H1 (cell line): ENCODE measurements at regions not wholly inside any gene's neighbourhood (a gene's known extent, or its start where the extent isn't known, plus 50 kb on each side); places are given as distances from the start of the nearest gene placed in this dataset.

Source experiments
- CTCF ChIA-PET: fragments of 300-600 bp; sonication (Branson Sonifier 250); formaldehyde crosslinking; loops from one replicate; lab custom pipeline; 2021; ENCODE audit not compliant: partially characterized antibody; lab: Charles Lee
- POLR2A ChIA-PET: fragments of 300-600 bp; sonication (Branson Sonifier 250); formaldehyde crosslinking; loops from one replicate; lab custom pipeline; 2021; ENCODE audit warnings: inconsistent platforms; ENCODE audit not compliant: partially characterized antibody; lab: Charles Lee
- DNase-seq, 2 experiments: peaks; one replicate each; pipeline versions ENCODE4 v3.0.0 to v3.0.0-alpha.2; 2010 to 2022; ENCODE audit warnings: low spot score in 2 of 2, low read depth in 1 of 2, mixed read lengths in 1 of 2
- FAIRE-seq: peaks from 2 replicates; lab custom pipeline; 2011; peaks lifted over from hg19 to GRCh38; lab: Jason Lieb, UNC
- H2AFZ ChIP-seq: 2 replicates; pipeline ENCODE4 v1.8.1; 2012; ENCODE audit warnings: low read length, inconsistent platforms
- H2AK5ac ChIP-seq: 2 replicates; pipeline ENCODE4 v1.6.1; 2013; ENCODE audit warnings: low read depth, low read length
- H2BK120ac ChIP-seq: replicated peaks from 2 replicates; pipeline ENCODE3; 2013; ENCODE audit warnings: low read depth, low read length, inconsistent platforms
- H2BK12ac ChIP-seq: 2 replicates; pipeline ENCODE4 v1.6.1; 2013; ENCODE audit warnings: low read depth, low read length
- H2BK15ac ChIP-seq: 2 replicates; pipeline ENCODE4 v1.6.1; 2013; ENCODE audit warnings: low read length
- H2BK20ac ChIP-seq: 2 replicates; pipeline ENCODE4 v1.6.1; 2013; ENCODE audit warnings: low read length
- H2BK5ac ChIP-seq: 2 replicates; pipeline ENCODE4 v1.6.1; 2013; ENCODE audit warnings: low read depth, low read length
- H3K14ac ChIP-seq: 2 replicates; pipeline ENCODE4 v1.6.1; 2013; ENCODE audit warnings: inconsistent platforms; ENCODE audit not compliant: insufficient read length
- H3K18ac ChIP-seq: 2 replicates; pipeline ENCODE4 v1.6.1; 2013; ENCODE audit warnings: low read length; ENCODE audit errors: extremely low read depth
- H3K23ac ChIP-seq: 2 replicates; pipeline ENCODE4 v1.6.1; 2013; ENCODE audit warnings: inconsistent platforms; ENCODE audit not compliant: insufficient read length
- H3K23me2 ChIP-seq: 2 replicates; pipeline ENCODE4 v1.6.1; 2013; ENCODE audit warnings: low read depth, low read length
- H3K27ac ChIP-seq: 2 replicates; pipeline ENCODE4 v1.6.1; 2011; ENCODE audit warnings: low read depth, low read length, inconsistent platforms
- H3K27me3 ChIP-seq, 4 experiments: replicated peaks in 1 of 4; 1 replicate in 1 of 4; 2 replicates in 3 of 4; pipeline versions ENCODE4 v1.6.1 to v1.8.1; 2011 to 2013; ENCODE audit warnings: low read length in 3 of 4, mild to moderate bottlenecking in 3 of 4, inconsistent platforms in 2 of 4, mixed read lengths in 2 of 4, moderate library complexity in 1 of 4; ENCODE audit not compliant: control insufficient read depth in 3 of 4, insufficient read depth in 3 of 4; ENCODE audit errors: extremely low read depth in 1 of 4
- H3K36me3 ChIP-seq, 4 experiments: 2 replicates each; pipeline versions ENCODE4 v1.6.1 to v1.8.1; 2011 to 2013; ENCODE audit warnings: mild to moderate bottlenecking in 4 of 4, low read length in 3 of 4, moderate library complexity in 2 of 4, control low read depth in 1 of 4, inconsistent platforms in 1 of 4; ENCODE audit not compliant: insufficient read depth in 4 of 4, control insufficient read depth in 2 of 4
- H3K4ac ChIP-seq: replicated peaks from 2 replicates; pipeline ENCODE3; 2013; ENCODE audit warnings: low read length, low read depth, mixed read lengths, inconsistent platforms; ENCODE audit not compliant: insufficient read length
- H3K4me1 ChIP-seq, 4 experiments: replicated peaks in 1 of 4; 1 replicate in 1 of 4; 2 replicates in 3 of 4; pipeline versions ENCODE4 v1.6.1 to v1.8.1; 2011 to 2013; ENCODE audit warnings: low read length in 3 of 4, inconsistent platforms in 2 of 4, mixed read lengths in 1 of 4; ENCODE audit not compliant: insufficient read depth in 4 of 4, control insufficient read depth in 3 of 4
- H3K4me2 ChIP-seq, 2 experiments: 2 replicates each; pipeline versions ENCODE4 v1.6.1 to v1.8.1; 2011 to 2013; ENCODE audit warnings: low read depth in 2 of 2, low read length in 2 of 2, control low read depth in 1 of 2, inconsistent platforms in 1 of 2, mild to moderate bottlenecking in 1 of 2; ENCODE audit not compliant: insufficient read depth in 1 of 2
- H3K4me3 ChIP-seq, 4 experiments: fragments of 200-600, 300-600 bp in 1 of 4; sonication (generic), shearing (Covaris generic), sonication (Bioruptor Twin) in 1 of 4; 2 replicates each; pipeline versions ENCODE4 v1.5.1 to v1.8.1; 2011 to 2016; ENCODE audit warnings: low read length in 4 of 4, low read depth in 3 of 4, control low read depth in 2 of 4, inconsistent platforms in 2 of 4, mild to moderate bottlenecking in 2 of 4, mixed read lengths in 1 of 4, moderate library complexity in 1 of 4; ENCODE audit not compliant: insufficient read depth in 2 of 4; ENCODE audit errors: extremely low read depth in 1 of 4
- H3K56ac ChIP-seq: replicated peaks from 2 replicates; pipeline ENCODE3; 2013; ENCODE audit warnings: low read depth, mild to moderate bottlenecking, mixed read lengths, low read length, inconsistent platforms; ENCODE audit not compliant: insufficient read length
- H3K79me1 ChIP-seq: 2 replicates; pipeline ENCODE4 v1.6.1; 2013; ENCODE audit warnings: low read depth, low read length, control low read depth
- H3K79me2 ChIP-seq, 2 experiments: 2 replicates each; pipeline versions ENCODE4 v1.6.1 to v1.8.1; 2012 to 2013; ENCODE audit warnings: low read length in 2 of 2, mild to moderate bottlenecking in 2 of 2, inconsistent platforms in 1 of 2; ENCODE audit not compliant: insufficient read depth in 2 of 2, control insufficient read depth in 1 of 2
- H3K9ac ChIP-seq, 4 experiments: replicated peaks in 1 of 4; 1 replicate in 1 of 4; 2 replicates in 3 of 4; pipeline versions ENCODE4 v1.6.1 to v1.8.1; 2011 to 2013; ENCODE audit warnings: low read depth in 3 of 4, low read length in 3 of 4, control low read depth in 2 of 4, mild to moderate bottlenecking in 2 of 4, moderate library complexity in 2 of 4, inconsistent platforms in 1 of 4; ENCODE audit errors: extremely low read depth in 1 of 4
- H3K9me3 ChIP-seq, 2 experiments: 2 replicates each; pipeline versions ENCODE4 v1.6.1 to v1.8.1; 2012 to 2013; ENCODE audit warnings: mild to moderate bottlenecking in 2 of 2, moderate library complexity in 2 of 2, control low read depth in 1 of 2, inconsistent platforms in 1 of 2, low read depth in 1 of 2, low read length in 1 of 2, mixed read lengths in 1 of 2; ENCODE audit not compliant: insufficient read depth in 2 of 2
- H4K20me1 ChIP-seq, 2 experiments: replicated peaks in 1 of 2; 2 replicates each; pipeline versions ENCODE3 to v1.8.1; 2011 to 2013; ENCODE audit warnings: inconsistent platforms in 2 of 2, low read length in 2 of 2, mild to moderate bottlenecking in 1 of 2; ENCODE audit not compliant: insufficient read depth in 2 of 2, control insufficient read depth in 1 of 2
- H4K5ac ChIP-seq: 2 replicates; pipeline ENCODE4 v1.6.1; 2013; ENCODE audit warnings: low read length, low read depth, mixed read lengths, inconsistent platforms; ENCODE audit not compliant: insufficient read length
- H4K8ac ChIP-seq: 2 replicates; pipeline ENCODE4 v1.8.0; 2013; ENCODE audit warnings: mild to moderate bottlenecking, moderate library complexity, low read length, inconsistent platforms; ENCODE audit not compliant: insufficient read depth; ENCODE audit errors: extremely low read depth
- H4K91ac ChIP-seq: replicated peaks from 2 replicates; pipeline ENCODE3; 2013; ENCODE audit warnings: low read length, mixed read lengths, inconsistent platforms; ENCODE audit not compliant: insufficient read length
- CEBPB ChIP-seq: IDR thresholded peaks from 2 replicates; pipeline ENCODE4 v1.6.1; 2012; ENCODE audit warnings: low read depth, low read length
- CHD2 ChIP-seq: IDR thresholded peaks from 2 replicates; pipeline ENCODE4 v1.6.1; 2012; ENCODE audit warnings: low read length, improper control_type of control experiment
- EP300 ChIP-seq, 2 experiments: IDR thresholded peaks; 1 replicate in 1 of 2; 2 replicates in 1 of 2; pipeline ENCODE4 v1.6.1; 2011 to 2012; ENCODE audit warnings: low read depth in 2 of 2, low read length in 2 of 2, mild to moderate bottlenecking in 2 of 2, borderline replicate concordance in 1 of 2, inconsistent platforms in 1 of 2, moderate library complexity in 1 of 2
- EZH2 ChIP-seq: fragments of 200-600 bp; sonication (generic); IDR thresholded peaks from 2 replicates; pipeline ENCODE4 v1.7.1; 2012; ENCODE audit warnings: low read depth, mild to moderate bottlenecking, moderate library complexity, low read length, inconsistent platforms; ENCODE audit not compliant: severe bottlenecking
- FOSL1 ChIP-seq: IDR thresholded peaks from 2 replicates; pipeline ENCODE4 v1.6.1; 2011; ENCODE audit warnings: mild to moderate bottlenecking, low read depth, low read length, moderate library complexity; ENCODE audit not compliant: insufficient read depth
- MAFK ChIP-seq: IDR thresholded peaks from 2 replicates; pipeline ENCODE4 v1.6.1; 2012; ENCODE audit warnings: low read depth, mild to moderate bottlenecking, improper control_type of control experiment, low read length
- MAX ChIP-seq: IDR thresholded peaks from 2 replicates; pipeline ENCODE4 v1.6.1; 2012; ENCODE audit warnings: inconsistent platforms
- NRF1 ChIP-seq: IDR thresholded peaks from 2 replicates; pipeline ENCODE4 v1.6.1; 2011; ENCODE audit warnings: mild to moderate bottlenecking, low read depth, low read length, improper control_type of control experiment
- POLR2A ChIP-seq, 2 experiments: IDR thresholded peaks; 1 replicate in 1 of 2; 2 replicates in 1 of 2; pipeline ENCODE4 v1.6.1; 2011; ENCODE audit warnings: low read depth in 2 of 2, low read length in 2 of 2, mild to moderate bottlenecking in 2 of 2; ENCODE audit errors: control extremely low read depth in 1 of 2
- RXRA ChIP-seq: IDR thresholded peaks from 2 replicates; pipeline ENCODE4 v1.6.1; 2011; ENCODE audit warnings: low read depth, mild to moderate bottlenecking, low read length, moderate library complexity; ENCODE audit not compliant: insufficient read depth
- SP2 ChIP-seq: IDR thresholded peaks from 2 replicates; pipeline ENCODE4 v1.6.1; 2012; ENCODE audit warnings: mild to moderate bottlenecking, low read length, inconsistent platforms
- TCF12 ChIP-seq: IDR thresholded peaks from 2 replicates; pipeline ENCODE4 v1.6.1; 2011; ENCODE audit warnings: low read depth, mild to moderate bottlenecking, low read length
- WGBS, 2 experiments: shearing (Covaris generic) in 1 of 2; methylation state at CpG; one replicate each; pipeline versions ENCODE4 v1.1.6 to v1.1.7; 2013 to 2015; ENCODE audit warnings: low lambda C conversion rate in 2 of 2, mixed read lengths in 2 of 2, inconsistent platforms in 1 of 2, low coverage in 1 of 2, missing lambda C conversion rate in 1 of 2; ENCODE audit not compliant: insufficient replicate concordance in 2 of 2, insufficient coverage in 1 of 2, insufficient read length in 1 of 2; ENCODE audit errors: extremely low coverage in 1 of 2, missing lambda C conversion rate in 1 of 2; 5-methylcytosine and 5-hydroxymethylcytosine counted together

GRCh38 chr22:48906216-48906835 lies 921.3 kb downstream of the BRD1 start:
- FAIRE-seq = no peak
- no peaks in the 10 kb centered on the region for H3K79me1 ChIP-seq
- no peak overlapping the region for H3K4me2 ChIP-seq
- no peak overlapping the region for H2BK12ac ChIP-seq
- no peak overlapping the region for H2BK5ac ChIP-seq
- H3K79me2 ChIP-seq = no peaks in the 10 kb centered on the region
- H3K18ac ChIP-seq = no peak overlapping the region
- no peak overlapping the region for H3K56ac ChIP-seq
- no peak overlapping the region for H3K14ac ChIP-seq
- H2BK120ac ChIP-seq = no peak overlapping the region
- H3K4ac ChIP-seq = no peak overlapping the region
- peaks cover 0 to 5% (median 0%) of the 10 kb centered on the region in 4 experiments; a peak in 3 of 7 replicates for H3K27me3 ChIP-seq
- H2AK5ac ChIP-seq = no peak overlapping the region
- ChIA-PET CTCF (interaction anchor here (0.8 to 1.3 kb wide), 2 partner anchors 12 to 14 kb away, joined by 3 read pairs; no protein-coding TSS in a partner anchor), POLR2A (interaction anchor here (1.0 kb wide), 1 partner anchor 21 kb away, joined by 3 read pairs; no protein-coding TSS in a partner anchor)
- no peak overlapping the region for H3K4me3 ChIP-seq
- 92% methylated on average over 17 of the region's 17 CpGs; no CpG with 5 or more reads in 1 of the 2 experiments for WGBS, 2 experiments
- H3K23me2 ChIP-seq = no peaks in the 10 kb centered on the region
- TF ChIP-seq POLR2A (IDR thresholded peaks at IDR 0.05; ENCODE audit: control extremely low read depth in 1 of 2, low read depth in 2 of 2, low read length in 2 of 2) (no peak), TCF12 (no peak), EZH2 (no peak), EP300 (IDR thresholded peaks at IDR 0.05; ENCODE audit: borderline replicate concordance in 1 of 2, low read depth in 2 of 2, low read length in 2 of 2) (no peak), CHD2 (no peak), SP2 (no peak), FOSL1 (no peak), MAX (no peak), MAFK (no peak), CEBPB (no peak), RXRA (no peak), NRF1 (no peak)
- H4K5ac ChIP-seq = no peak overlapping the region
- H4K8ac ChIP-seq = no peak overlapping the region
- H4K91ac ChIP-seq = no peak overlapping the region
- no peak overlapping the region for H2BK15ac ChIP-seq
- H3K9me3 ChIP-seq = no peaks in the 10 kb centered on the region
- no peak overlapping the region for H3K23ac ChIP-seq
- no peak overlapping the region for H2BK20ac ChIP-seq
- no peak for DNase-seq
- H3K27ac ChIP-seq = no peak overlapping the region
- H2AFZ ChIP-seq = no peak overlapping the region
- H3K36me3 ChIP-seq = no peaks in the 10 kb centered on the region
- no peaks in the 10 kb centered on the region for H3K4me1 ChIP-seq
- H3K9ac ChIP-seq = no peak overlapping the region
- no peaks in the 10 kb centered on the region for H4K20me1 ChIP-seq
